ENCODE measurements at regions not wholly inside any gene's neighbourhood (a gene's known extent, or its start where the extent isn't known, plus 50 kb on each side); places are given as distances from the start of the nearest gene placed in this dataset.

- 3% methylated on average over 2 of the region's 2 CpGs for WGBS (ENCODE audit: insufficient coverage, low coverage, missing lambda C conversion rate)
- TF ChIP-seq CUX1 (CRISPR knock-in tag; IDR thresholded peaks at IDR 0.05) = no peak
- no peak for TF ChIP-seq CBX8 (IDR thresholded peaks at IDR 0.05; ENCODE audit: borderline replicate concordance, extremely low read depth, low read depth, low read length, poor library complexity, severe bottlenecking)
- TF ChIP-seq ETS1 (conservative IDR thresholded peaks at IDR 0.05; ENCODE audit: control insufficient read depth, low read depth, low read length) = no peak
- no peak for TF ChIP-seq RBFOX2 (IDR thresholded peaks at IDR 0.05; ENCODE audit: low read depth, low read length)
- no peak for TF ChIP-seq ARID2 (IDR thresholded peaks at IDR 0.05)
- TF ChIP-seq FOXP1 (CRISPR knock-in tag; IDR thresholded peaks at IDR 0.05) = no peak
- no peak for TF ChIP-seq ZBTB2 (IDR thresholded peaks at IDR 0.05)
- intact Hi-C loops (cut with micrococcal nuclease) = no loop called here
- BruUV-seq (replicated peaks) = no TSS peak
- ChIA-PET POLR2A (no interaction called here), CTCF (ENCODE audit: low intra/inter-chr PET ratio) (no interaction called here)
- in situ Hi-C loops (cut with MboI) = no loop called here
- Histone ChIP-seq H3K79me2 (ENCODE audit: control insufficient read depth, insufficient read depth, low read length) (no peaks in the 10 kb centered on the region), H3K4me1 (replicated peaks in 1 of 2; ENCODE audit: control insufficient read depth in 2 of 2, insufficient read depth in 2 of 2, low read length in 2 of 2) (no peaks in the 10 kb centered on the region), H3K36me3 (ENCODE audit: control insufficient read depth, insufficient read depth, low read length) (no peaks in the 10 kb centered on the region), H3K4me3 (no peak overlapping the region), H2AFZ (ENCODE audit: low read depth, low read length) (no peak overlapping the region), H4K20me1 (replicated peaks; ENCODE audit: control insufficient read depth, insufficient read depth, low read length) (no peaks in the 10 kb centered on the region), H3K27me3 (ENCODE audit: control insufficient read depth in 2 of 2, insufficient read depth in 2 of 2, low read length in 2 of 2) (no peaks in the 10 kb centered on the region), H3K9me1 (ENCODE audit: control insufficient read depth, insufficient read depth, low read length) (no peaks in the 10 kb centered on the region), H3K27ac (ENCODE audit: extremely low read depth, low read depth, low read length) (no peak overlapping the region), H3K4me2 (ENCODE audit: insufficient read depth, low read length) (no peak overlapping the region), H3K9me3 (replicated peaks; ENCODE audit: control insufficient read depth, insufficient read depth, low read depth, low read length) (no peaks in the 10 kb centered on the region; the same call in 1 of the 2 replicates), H3K9ac (ENCODE audit: insufficient read depth in 1 of 2, low read depth in 2 of 2, low read length in 2 of 2) (no peak overlapping the region)
- no peak for FAIRE-seq
- DNase-seq (ENCODE audit: extremely low read depth in 1 of 4, low spot score in 3 of 4) = no peak
- no peak for ATAC-seq
Observed at GRCh38 chr5:17991775-17992174, 357.5 kb downstream of the TAF11L14 start.
